Uterus (tissue), 2 donors: ENCODE measurements at regions not wholly inside any gene's neighbourhood (a gene's known extent, or its start where the extent isn't known, plus 50 kb on each side); places are given as distances from the start of the nearest gene placed in this dataset.

ENCODE experiments used
- POLR2A ChIP-seq, 2 donors: fragments of 450-650 bp; IDR thresholded peaks; one replicate each; pipeline ENCODE4 v1.6.1; 2016; ENCODE audit warnings: antibody characterized with exemption in 2 of 2, mild to moderate bottlenecking in 1 of 2, moderate library complexity in 1 of 2
- TF ChIP-seq, protein P1 (sequence below), 4 experiments: fragments of 200-600 bp in 2 of 4; fragments of 450-650 bp in 2 of 4; sonication (generic) in 2 of 4; IDR thresholded peaks; one replicate each; pipeline ENCODE4 v1.5.1; 2016 to 2019; ENCODE audit warnings: antibody characterized with exemption in 4 of 4, mild to moderate bottlenecking in 2 of 4, moderate library complexity in 1 of 4

DNA sequence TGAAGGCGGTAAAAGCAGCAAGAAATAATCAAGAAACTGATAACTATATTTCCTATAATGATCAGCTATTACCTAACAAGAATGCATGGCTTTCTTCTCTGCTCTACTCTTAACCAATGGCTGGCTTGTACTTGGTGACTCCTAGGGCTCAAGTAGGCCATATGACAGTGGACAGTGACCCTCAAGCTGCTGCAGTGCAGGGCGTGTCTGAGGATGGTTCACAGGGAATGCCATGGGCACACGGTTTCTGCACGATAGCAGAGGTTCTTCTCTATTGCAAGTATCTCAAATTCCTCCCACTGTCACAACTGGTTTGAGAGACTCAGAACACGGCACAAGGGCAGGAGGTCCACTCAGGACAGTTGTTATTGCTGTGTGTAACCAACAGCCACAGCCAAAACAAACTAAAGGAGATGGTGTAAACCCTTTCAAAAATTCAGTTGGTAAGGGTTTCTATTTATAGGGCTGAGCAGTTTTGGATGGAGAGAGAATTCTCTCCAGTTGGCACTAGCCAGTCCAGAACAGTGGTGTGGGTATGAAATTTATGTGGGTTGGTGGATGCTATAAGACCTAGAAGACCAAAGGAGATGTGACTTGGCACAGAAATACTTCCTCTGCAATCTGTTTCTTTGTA lies 103.2 kb upstream of the ST8SIA2 start:
- TF ChIP-seq, protein P1, sequence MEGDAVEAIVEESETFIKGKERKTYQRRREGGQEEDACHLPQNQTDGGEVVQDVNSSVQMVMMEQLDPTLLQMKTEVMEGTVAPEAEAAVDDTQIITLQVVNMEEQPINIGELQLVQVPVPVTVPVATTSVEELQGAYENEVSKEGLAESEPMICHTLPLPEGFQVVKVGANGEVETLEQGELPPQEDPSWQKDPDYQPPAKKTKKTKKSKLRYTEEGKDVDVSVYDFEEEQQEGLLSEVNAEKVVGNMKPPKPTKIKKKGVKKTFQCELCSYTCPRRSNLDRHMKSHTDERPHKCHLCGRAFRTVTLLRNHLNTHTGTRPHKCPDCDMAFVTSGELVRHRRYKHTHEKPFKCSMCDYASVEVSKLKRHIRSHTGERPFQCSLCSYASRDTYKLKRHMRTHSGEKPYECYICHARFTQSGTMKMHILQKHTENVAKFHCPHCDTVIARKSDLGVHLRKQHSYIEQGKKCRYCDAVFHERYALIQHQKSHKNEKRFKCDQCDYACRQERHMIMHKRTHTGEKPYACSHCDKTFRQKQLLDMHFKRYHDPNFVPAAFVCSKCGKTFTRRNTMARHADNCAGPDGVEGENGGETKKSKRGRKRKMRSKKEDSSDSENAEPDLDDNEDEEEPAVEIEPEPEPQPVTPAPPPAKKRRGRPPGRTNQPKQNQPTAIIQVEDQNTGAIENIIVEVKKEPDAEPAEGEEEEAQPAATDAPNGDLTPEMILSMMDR (IDR thresholded peaks at IDR 0.05), result no peak
- TF ChIP-seq POLR2A (IDR thresholded peaks at IDR 0.05), result no peak
